ENCODE measurements at regions not wholly inside any gene's neighbourhood (a gene's known extent, or its start where the extent isn't known, plus 50 kb on each side); places are given as distances from the start of the nearest gene placed in this dataset.

DNA sequence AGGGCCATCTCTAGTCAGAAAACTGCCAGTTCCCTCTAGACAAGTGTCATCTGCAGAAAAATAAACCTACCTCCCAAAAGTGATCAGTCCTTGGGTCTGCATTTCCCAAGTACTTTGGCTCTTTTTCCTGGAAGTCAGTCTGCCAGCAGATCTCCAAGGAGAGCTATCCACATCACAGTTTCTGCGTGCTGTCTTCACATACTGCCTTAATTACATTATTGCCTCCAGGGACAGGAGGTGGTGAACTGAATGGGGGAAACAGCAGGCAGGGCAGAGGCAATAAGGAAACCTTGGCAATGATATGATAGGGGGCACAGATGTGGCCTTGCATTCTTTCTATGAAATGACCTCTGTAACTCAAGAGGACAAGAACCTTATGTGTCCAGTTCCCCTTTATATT lies 105.9 kb upstream of the SIX2 start:
- Mint-ChIP-seq H3K27ac (ENCODE audit: unreplicated experiment) (no peak overlapping the region), H3K4me1 (ENCODE audit: low read depth, unreplicated experiment) (no peaks in the 10 kb centered on the region), H3K27me3 (ENCODE audit: unreplicated experiment) (peaks cover 2% of the 10 kb centered on the region), H3K4me3 (ENCODE audit: unreplicated experiment) (no peak overlapping the region), H3K9me3 (ENCODE audit: unreplicated experiment) (no peaks in the 10 kb centered on the region), H3K36me3 (ENCODE audit: unreplicated experiment) (no peaks in the 10 kb centered on the region)
- TF ChIP-seq, protein P1, sequence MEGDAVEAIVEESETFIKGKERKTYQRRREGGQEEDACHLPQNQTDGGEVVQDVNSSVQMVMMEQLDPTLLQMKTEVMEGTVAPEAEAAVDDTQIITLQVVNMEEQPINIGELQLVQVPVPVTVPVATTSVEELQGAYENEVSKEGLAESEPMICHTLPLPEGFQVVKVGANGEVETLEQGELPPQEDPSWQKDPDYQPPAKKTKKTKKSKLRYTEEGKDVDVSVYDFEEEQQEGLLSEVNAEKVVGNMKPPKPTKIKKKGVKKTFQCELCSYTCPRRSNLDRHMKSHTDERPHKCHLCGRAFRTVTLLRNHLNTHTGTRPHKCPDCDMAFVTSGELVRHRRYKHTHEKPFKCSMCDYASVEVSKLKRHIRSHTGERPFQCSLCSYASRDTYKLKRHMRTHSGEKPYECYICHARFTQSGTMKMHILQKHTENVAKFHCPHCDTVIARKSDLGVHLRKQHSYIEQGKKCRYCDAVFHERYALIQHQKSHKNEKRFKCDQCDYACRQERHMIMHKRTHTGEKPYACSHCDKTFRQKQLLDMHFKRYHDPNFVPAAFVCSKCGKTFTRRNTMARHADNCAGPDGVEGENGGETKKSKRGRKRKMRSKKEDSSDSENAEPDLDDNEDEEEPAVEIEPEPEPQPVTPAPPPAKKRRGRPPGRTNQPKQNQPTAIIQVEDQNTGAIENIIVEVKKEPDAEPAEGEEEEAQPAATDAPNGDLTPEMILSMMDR (IDR thresholded peaks at IDR 0.05; ENCODE audit: partially characterized antibody, unreplicated experiment) = no peak
- no peak for DNase-seq

DNA sequence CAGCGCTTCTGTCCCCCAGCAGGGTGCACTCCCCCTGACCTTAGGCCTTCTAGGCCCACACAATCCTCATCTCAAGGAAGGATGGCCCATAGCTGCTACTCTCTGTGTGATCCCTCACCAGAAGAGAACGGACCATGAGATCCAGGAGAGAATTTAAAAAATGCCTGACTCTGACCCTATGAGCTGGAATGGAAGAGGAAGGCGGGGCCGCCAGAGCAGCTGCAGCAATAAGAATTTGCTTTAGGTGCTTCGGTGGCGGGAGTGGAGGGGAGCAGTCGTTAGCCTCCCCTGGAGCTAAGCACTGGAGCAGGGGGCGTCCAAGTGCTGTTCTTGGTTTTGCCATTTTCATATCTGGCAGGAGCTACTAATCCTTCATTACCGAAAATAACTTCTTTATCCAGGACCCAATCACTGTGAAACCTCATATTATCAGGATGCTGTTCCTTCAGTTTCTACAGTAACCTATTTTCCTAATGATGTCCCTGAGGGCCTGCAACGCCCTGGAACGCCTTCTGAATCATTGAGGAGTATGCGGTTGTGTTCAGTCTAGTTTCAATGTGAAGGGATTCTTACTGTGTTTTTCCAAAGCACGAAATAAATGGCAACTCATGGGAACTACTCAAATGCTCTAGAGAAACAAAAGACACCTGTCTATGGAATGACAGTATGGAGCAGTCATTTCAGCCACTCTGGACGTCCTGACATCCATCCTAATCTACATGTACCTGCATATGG lies 105.1 kb upstream of the SIX2 start:
- H3K4me1 Mint-ChIP-seq (ENCODE audit: low read depth, unreplicated experiment) = no peaks in the 10 kb centered on the region
- no peak overlapping the region for H3K27ac Mint-ChIP-seq (ENCODE audit: unreplicated experiment)
- H3K27me3 Mint-ChIP-seq (ENCODE audit: unreplicated experiment) = peaks cover 2% of the 10 kb centered on the region
- no peak for DNase-seq
- H3K36me3 Mint-ChIP-seq (ENCODE audit: unreplicated experiment) = no peaks in the 10 kb centered on the region
- no peak overlapping the region for H3K4me3 Mint-ChIP-seq (ENCODE audit: unreplicated experiment)
- H3K9me3 Mint-ChIP-seq (ENCODE audit: unreplicated experiment) = no peaks in the 10 kb centered on the region
- TF ChIP-seq, protein P1 (IDR thresholded peaks at IDR 0.05; ENCODE audit: partially characterized antibody, unreplicated experiment) = no peak

DNA sequence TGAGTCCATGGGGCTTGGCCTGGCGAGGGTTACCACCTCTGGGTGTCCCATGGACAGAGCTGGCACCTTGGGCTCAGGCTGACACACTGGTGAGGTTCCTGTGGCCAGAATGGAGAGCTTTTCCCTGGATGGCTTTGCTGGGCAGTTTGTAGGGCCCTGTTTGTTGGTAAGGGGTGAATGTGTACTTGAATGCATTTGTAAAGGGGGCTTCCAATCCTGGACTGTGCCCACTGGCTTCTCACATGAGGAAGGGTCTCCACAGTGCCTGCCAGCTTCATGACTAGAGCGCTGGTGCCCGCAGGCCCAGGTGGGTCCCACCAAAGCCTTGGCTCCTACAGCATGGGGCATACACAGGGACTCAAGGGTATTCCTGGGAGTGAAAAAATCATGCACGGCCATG lies 103.5 kb upstream of the SIX2 start:
- no peak overlapping the region for H3K27ac Mint-ChIP-seq (ENCODE audit: unreplicated experiment)
- TF ChIP-seq, protein P1 (IDR thresholded peaks at IDR 0.05; ENCODE audit: partially characterized antibody, unreplicated experiment) = no peak
- DNase-seq = no peak
- peaks cover 2% of the 10 kb centered on the region for H3K27me3 Mint-ChIP-seq (ENCODE audit: unreplicated experiment)
- no peaks in the 10 kb centered on the region for H3K9me3 Mint-ChIP-seq (ENCODE audit: unreplicated experiment)
- no peaks in the 10 kb centered on the region for H3K36me3 Mint-ChIP-seq (ENCODE audit: unreplicated experiment)
- no peaks in the 10 kb centered on the region for H3K4me1 Mint-ChIP-seq (ENCODE audit: low read depth, unreplicated experiment)
- no peak overlapping the region for H3K4me3 Mint-ChIP-seq (ENCODE audit: unreplicated experiment)

DNA sequence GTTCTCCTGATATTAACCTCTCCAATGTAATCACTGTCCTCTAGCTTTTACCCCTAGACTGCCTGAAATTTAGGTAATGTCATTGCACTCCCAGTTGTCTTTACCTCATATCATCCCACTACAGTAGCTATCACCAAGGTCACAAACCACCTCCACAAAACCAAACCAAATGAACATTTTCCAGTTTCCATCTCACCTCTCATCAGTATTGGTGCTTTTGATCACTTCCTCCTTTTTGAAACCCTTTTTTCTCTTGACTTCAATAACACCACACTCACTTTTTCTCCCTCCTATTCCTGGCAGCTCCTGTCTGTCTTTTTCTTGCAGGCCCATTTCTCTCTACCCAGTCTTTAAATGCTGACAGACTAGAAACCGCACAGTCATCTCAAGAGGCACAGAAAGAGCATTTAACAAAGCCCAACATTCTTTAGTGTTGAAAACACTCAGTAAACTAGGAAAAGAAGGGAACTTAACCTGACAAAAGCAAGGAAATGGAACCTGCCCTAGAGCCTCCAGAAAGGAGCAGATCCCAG lies 95.9 kb upstream of the SIX2 start:
- TF ChIP-seq, protein P1 (IDR thresholded peaks at IDR 0.05; ENCODE audit: partially characterized antibody, unreplicated experiment) = no peak
- Mint-ChIP-seq H3K9me3 (ENCODE audit: unreplicated experiment) (no peaks in the 10 kb centered on the region), H3K27me3 (ENCODE audit: unreplicated experiment) (no peaks in the 10 kb centered on the region), H3K36me3 (ENCODE audit: unreplicated experiment) (no peaks in the 10 kb centered on the region), H3K4me1 (ENCODE audit: low read depth, unreplicated experiment) (no peaks in the 10 kb centered on the region), H3K4me3 (ENCODE audit: unreplicated experiment) (no peak overlapping the region), H3K27ac (ENCODE audit: unreplicated experiment) (no peak overlapping the region)
- DNase-seq = no peak

DNA sequence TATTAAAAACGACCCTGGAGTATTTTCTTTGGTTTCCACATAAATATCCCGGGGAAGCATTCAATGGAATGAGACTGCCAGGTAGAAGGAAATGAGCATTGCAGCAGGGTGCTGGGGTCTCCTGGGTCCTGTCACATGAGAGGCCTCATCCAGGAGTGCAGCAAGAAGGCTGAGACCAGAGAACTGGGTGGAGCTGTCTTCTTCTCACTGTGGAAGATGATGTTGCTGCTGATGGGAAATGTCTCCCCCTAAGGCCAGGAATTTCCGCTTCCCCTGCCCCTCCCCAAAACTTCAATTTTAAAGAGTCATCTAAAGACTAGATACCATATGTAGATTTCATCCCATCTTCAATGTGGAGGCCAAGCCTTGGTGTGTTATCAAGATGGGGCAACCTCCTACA lies 95.2 kb upstream of the SIX2 start:
- Mint-ChIP-seq H3K4me1 (ENCODE audit: low read depth, unreplicated experiment) (no peaks in the 10 kb centered on the region), H3K9me3 (ENCODE audit: unreplicated experiment) (no peaks in the 10 kb centered on the region), H3K27me3 (ENCODE audit: unreplicated experiment) (no peaks in the 10 kb centered on the region), H3K36me3 (ENCODE audit: unreplicated experiment) (no peaks in the 10 kb centered on the region), H3K27ac (ENCODE audit: unreplicated experiment) (no peak overlapping the region), H3K4me3 (ENCODE audit: unreplicated experiment) (no peak overlapping the region)
- DNase-seq = no peak
- TF ChIP-seq, protein P1 (IDR thresholded peaks at IDR 0.05; ENCODE audit: partially characterized antibody, unreplicated experiment) = no peak
